Neural progenitor cell (in vitro differentiated cells): ENCODE measurements at regions not wholly inside any gene's neighbourhood (a gene's known extent, or its start where the extent isn't known, plus 50 kb on each side); places are given as distances from the start of the nearest gene placed in this dataset.

Experiments
- CTCF ChIP-seq: fragments of 200-600 bp; sonication (generic); IDR thresholded peaks from 2 replicates; pipeline ENCODE4 v1.5.1; 2017; ENCODE audit warnings: antibody characterized with exemption, mild to moderate bottlenecking
- EZH2 ChIP-seq: fragments of 200-600 bp; sonication (generic); IDR thresholded peaks from 2 replicates; pipeline ENCODE4 v1.6.1; 2017; ENCODE audit warnings: antibody characterized with exemption, mild to moderate bottlenecking, moderate library complexity

- TF ChIP-seq CTCF (no peak), EZH2 (no peak)
Observed at GRCh38 chr21:16634515-16634914, 878.3 kb upstream of the CXADR start.
